ENCODE measurements at regions not wholly inside any gene's neighbourhood (a gene's known extent, or its start where the extent isn't known, plus 50 kb on each side); places are given as distances from the start of the nearest gene placed in this dataset.

DNA sequence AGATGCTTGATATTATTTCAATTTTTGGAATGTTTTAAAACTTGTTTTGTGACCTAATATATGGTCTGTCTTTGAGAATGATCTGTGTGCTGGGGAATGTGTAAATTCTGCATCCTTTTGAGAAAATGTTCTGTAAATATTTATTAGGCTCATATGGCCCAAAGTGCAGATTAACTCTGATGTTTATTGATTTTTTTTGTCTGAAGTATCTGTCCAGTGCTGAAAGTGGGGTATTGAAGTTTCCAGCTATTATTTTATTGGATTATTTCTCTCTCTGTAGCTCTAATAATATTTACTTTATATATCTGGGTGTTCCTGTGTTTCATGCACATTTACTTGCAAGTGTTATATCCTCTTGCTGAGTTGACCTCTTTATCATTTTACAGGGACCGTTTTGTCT lies 1397.2 kb downstream of the PLA2G4A start:
- CTCF ChIA-PET: no interaction called here
- intact Hi-C loops (cut with micrococcal nuclease; ENCODE audit: unreplicated experiment): no loop called here
- POLR2A ChIA-PET (ENCODE audit: unreplicated experiment): no interaction called here
- no peaks in the 10 kb centered on the region for H3K36me3 ChIP-seq (ENCODE audit: low read depth)
- H3K4me2 ChIP-seq: no peak overlapping the region
- no peaks in the 10 kb centered on the region for H3K4me1 ChIP-seq (replicated peaks; ENCODE audit: insufficient read depth)
- no TSS peak for BruUV-seq (replicated peaks)
- H3K4me3 ChIP-seq: no peak overlapping the region
- no peak overlapping the region for H3K27ac ChIP-seq
- no peaks in the 10 kb centered on the region for H3F3A ChIP-seq (ENCODE audit: insufficient read depth, low read depth)
- no peak overlapping the region for H2AFZ ChIP-seq
- DNase-seq: no peak
- H3K27me3 ChIP-seq (ENCODE audit: insufficient read depth, low read depth): no peaks in the 10 kb centered on the region
- TF ChIP-seq EZH2 (IDR thresholded peaks at IDR 0.05; ENCODE audit: low read depth) (no peak), CTCF (conservative IDR thresholded peaks at IDR 0.05) (no peak)
- no peaks in the 10 kb centered on the region for H3K79me2 ChIP-seq (ENCODE audit: low read depth)
- no peaks in the 10 kb centered on the region; the same call in 1 of the 2 replicates for H3K9me2 ChIP-seq (ENCODE audit: insufficient read depth)
- no peaks in the 10 kb centered on the region for H3K9me3 ChIP-seq (ENCODE audit: insufficient read depth, low read depth)
- no peaks in the 10 kb centered on the region for H4K20me1 ChIP-seq (ENCODE audit: insufficient read depth)

GRCh38 chr1:188228623-188229022 lies 1399.9 kb downstream of the PLA2G4A start:
- Histone ChIP-seq H3K36me3 (ENCODE audit: low read depth) (no peaks in the 10 kb centered on the region), H3K4me1 (replicated peaks; ENCODE audit: insufficient read depth) (no peaks in the 10 kb centered on the region), H3K27ac (no peak overlapping the region), H3K27me3 (ENCODE audit: insufficient read depth, low read depth) (no peaks in the 10 kb centered on the region), H2AFZ (no peak overlapping the region), H4K20me1 (ENCODE audit: insufficient read depth) (no peaks in the 10 kb centered on the region), H3F3A (ENCODE audit: insufficient read depth, low read depth) (no peaks in the 10 kb centered on the region), H3K4me3 (no peak overlapping the region), H3K79me2 (ENCODE audit: low read depth) (no peaks in the 10 kb centered on the region), H3K4me2 (no peak overlapping the region), H3K9me2 (ENCODE audit: insufficient read depth) (no peaks in the 10 kb centered on the region), H3K9me3 (ENCODE audit: insufficient read depth, low read depth) (no peaks in the 10 kb centered on the region)
- ChIA-PET POLR2A (ENCODE audit: unreplicated experiment) (no interaction called here), CTCF (no interaction called here)
- BruUV-seq (replicated peaks): no TSS peak
- intact Hi-C loops (cut with micrococcal nuclease; ENCODE audit: unreplicated experiment): no loop called here
- no peak for DNase-seq
- TF ChIP-seq CTCF (conservative IDR thresholded peaks at IDR 0.05): no peak
- no peak for TF ChIP-seq EZH2 (IDR thresholded peaks at IDR 0.05; ENCODE audit: low read depth)

GRCh38 chr1:188237573-188238348 lies 1409.0 kb downstream of the PLA2G4A start:
- no peaks in the 10 kb centered on the region for H3K79me2 ChIP-seq (ENCODE audit: low read depth)
- H4K20me1 ChIP-seq (ENCODE audit: insufficient read depth): no peaks in the 10 kb centered on the region
- intact Hi-C loops (cut with micrococcal nuclease; ENCODE audit: unreplicated experiment): no loop called here
- no peak overlapping the region for H3K4me2 ChIP-seq
- BruUV-seq (replicated peaks): no TSS peak
- H3K36me3 ChIP-seq (ENCODE audit: low read depth): no peaks in the 10 kb centered on the region
- no peaks in the 10 kb centered on the region for H3K4me1 ChIP-seq (replicated peaks; ENCODE audit: insufficient read depth)
- 0 out of 2 replicates have a peak, but pooled peaks cover 6% of the 10 kb centered on the region for H3F3A ChIP-seq (ENCODE audit: insufficient read depth, low read depth)
- ChIA-PET CTCF (no interaction called here), POLR2A (ENCODE audit: unreplicated experiment) (no interaction called here)
- no peaks in the 10 kb centered on the region for H3K27me3 ChIP-seq (ENCODE audit: insufficient read depth, low read depth)
- no peaks in the 10 kb centered on the region for H3K9me2 ChIP-seq (ENCODE audit: insufficient read depth)
- no peaks in the 10 kb centered on the region for H3K9me3 ChIP-seq (ENCODE audit: insufficient read depth, low read depth)
- DNase-seq: no peak
- no peak overlapping the region for H2AFZ ChIP-seq
- no peak overlapping the region for H3K27ac ChIP-seq
- no peak overlapping the region for H3K4me3 ChIP-seq
- TF ChIP-seq CTCF (conservative IDR thresholded peaks at IDR 0.05) (no peak), EZH2 (IDR thresholded peaks at IDR 0.05; ENCODE audit: low read depth) (no peak)

All from PC-9 (cell line).